Right renal cortex interstitium (tissue), 3 donors: ENCODE measurements at regions not wholly inside any gene's neighbourhood (a gene's known extent, or its start where the extent isn't known, plus 50 kb on each side); places are given as distances from the start of the nearest gene placed in this dataset.

Source experiments
- DNase-seq, 3 donors: peaks; one replicate each; pipeline ENCODE4 v3.0.0-alpha.2; 2013; ENCODE audit warnings: low read depth in 3 of 3, low spot score in 2 of 3

DNA sequence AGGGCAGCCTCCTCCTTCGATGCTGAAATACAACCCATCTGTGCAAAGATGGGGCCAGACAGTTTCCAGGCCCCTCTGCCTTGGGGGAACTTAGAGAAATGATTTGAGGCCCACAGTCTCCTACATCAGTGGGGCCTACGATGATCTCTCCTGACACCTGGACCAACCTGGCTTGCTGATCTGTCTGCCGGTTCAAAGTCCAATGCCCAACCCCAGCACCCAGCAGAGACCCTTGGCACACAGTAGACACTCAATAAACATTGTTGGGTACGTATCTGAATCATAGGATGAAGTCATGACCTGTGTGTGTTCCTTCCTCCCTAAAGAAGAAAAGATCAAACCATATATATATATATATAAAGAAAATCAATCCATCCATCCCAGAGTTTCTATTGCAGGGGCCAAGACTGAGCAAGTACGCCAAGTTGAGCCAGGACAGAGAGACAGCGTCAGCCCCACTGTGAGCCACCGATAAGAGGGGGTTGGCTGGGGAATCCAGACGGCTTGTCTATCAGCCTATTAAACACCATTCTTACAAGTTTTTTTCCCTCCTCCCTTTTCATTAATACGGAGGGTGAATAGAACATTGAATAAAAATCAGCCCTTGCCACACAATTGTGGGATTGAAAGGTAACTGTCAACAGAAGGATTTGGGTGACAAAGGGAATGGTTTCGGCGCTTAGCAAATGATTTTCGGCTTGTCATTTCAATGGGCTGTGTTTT, 244.1 kb downstream of the MN1 start:
- no peak for DNase-seq

DNA sequence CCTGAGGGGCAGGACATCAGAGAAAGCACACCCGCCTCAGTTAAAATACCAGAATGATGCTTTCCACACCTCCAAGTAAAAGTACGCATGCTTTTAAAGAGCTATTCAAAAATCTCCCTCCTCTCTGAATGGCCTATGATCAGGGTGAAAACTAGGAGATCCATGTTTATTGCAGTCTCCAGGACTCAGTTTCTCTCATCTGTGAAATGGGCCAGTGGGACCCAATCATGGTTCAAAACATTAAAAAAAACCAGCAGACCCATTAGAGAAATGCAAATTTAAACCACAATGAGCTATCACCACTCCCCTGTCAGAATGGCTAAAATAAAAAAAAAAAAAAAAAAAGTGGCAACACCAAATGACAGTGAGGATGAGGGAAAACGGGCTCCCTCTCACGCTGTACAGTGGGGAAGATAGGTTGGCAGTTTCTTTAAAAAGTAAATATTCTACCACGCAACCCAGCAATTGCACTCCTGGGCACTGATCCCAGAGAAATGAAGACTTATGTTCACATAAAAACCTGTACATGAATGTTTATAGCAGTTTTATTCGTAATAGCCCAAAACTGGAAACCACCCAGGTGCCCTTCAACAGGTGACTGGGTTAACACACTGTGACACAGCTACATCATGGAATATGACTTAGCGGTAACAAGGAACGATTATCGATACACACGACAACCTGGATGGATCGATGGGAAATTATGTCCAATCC, 242.7 kb downstream of the MN1 start:
- DNase-seq: no peak

DNA sequence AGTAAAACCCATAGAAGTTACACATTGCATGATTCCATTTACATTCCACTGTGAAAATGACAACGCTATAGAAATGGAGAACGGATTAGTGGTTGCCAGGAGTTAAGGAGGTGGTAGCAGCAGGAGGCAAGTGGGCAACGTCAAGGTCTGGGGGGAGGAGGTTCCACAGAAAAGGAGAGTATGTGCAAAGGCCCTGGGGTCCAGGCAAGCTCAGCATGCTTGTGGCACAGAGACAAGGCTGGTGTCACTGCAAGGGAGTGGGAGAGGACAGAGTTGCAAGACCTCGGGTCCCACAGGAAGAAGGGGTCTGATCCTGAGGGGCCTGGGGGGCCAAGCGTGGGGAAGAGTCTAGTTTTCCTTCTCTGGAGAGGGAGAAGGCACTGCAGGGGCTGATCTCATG, 240.8 kb downstream of the MN1 start:
- no peak for DNase-seq

DNA sequence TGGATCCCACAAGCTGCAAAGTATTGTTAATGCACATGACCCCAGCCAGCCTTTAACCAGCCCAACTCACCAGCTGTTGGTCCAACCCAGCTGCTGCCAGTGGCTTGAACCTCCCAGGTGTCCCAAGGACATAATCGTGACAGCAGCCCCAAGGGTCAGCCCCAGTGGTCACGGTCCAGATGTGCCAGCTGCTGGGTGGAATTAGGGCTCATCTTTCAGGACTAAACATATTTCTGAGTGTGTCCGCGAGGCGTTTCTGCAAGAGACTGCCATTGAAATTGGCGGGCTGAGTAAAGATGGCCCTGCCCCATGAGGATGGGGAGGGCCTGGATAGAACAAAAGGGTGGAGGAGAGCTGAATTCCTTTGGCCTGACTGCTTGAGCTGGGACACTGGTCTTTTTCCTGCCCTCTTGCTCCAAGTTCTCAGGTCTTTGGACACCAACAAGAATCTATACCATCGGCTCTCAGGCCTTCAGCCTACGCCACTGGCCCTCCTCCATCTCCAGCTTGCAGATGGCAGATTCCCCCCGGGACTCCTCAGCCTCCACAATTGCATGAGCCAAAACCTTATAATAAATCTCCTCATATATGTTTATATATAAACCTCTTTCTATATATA, 240.2 kb downstream of the MN1 start:
- DNase-seq: no peak

DNA sequence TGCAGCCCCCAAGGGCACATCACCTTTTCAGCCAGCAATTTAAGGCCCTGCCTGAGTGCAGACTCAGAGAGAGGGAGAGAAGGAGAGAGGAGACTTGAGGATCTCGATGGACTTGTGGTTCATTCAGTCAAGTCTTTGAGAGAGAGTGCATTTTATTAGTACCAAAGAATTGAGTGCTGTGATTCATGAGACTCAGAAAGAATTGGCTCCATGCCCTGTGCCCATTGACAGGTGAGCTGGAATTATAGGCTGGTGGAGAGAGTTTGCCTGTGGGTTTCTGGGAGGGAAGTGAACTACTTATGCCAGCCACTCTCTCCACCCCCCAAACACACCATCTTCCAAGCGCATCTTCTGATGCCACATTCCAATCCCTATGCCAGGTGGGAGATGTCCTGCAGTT, 236.8 kb downstream of the MN1 start:
- no peak for DNase-seq

DNA sequence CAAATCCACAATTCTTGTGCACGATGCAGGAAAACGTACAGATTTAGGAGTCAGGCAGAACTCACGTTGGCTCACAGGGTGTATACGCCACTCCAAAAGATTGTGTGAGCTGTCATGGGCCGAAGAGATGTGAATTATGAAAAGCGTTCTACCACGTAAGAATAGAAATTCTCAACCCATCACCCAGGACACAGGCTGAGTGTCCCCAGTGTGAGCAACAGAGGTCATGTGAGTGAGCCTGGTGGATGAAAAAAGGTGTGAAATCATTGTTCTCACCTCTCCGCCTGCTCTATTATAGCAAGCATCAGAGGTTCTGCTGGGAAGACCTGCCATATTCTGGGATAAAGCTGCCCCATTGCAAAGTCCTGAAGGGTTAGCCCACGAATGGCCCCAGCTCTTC, 235.0 kb downstream of the MN1 start:
- DNase-seq: no peak

DNA sequence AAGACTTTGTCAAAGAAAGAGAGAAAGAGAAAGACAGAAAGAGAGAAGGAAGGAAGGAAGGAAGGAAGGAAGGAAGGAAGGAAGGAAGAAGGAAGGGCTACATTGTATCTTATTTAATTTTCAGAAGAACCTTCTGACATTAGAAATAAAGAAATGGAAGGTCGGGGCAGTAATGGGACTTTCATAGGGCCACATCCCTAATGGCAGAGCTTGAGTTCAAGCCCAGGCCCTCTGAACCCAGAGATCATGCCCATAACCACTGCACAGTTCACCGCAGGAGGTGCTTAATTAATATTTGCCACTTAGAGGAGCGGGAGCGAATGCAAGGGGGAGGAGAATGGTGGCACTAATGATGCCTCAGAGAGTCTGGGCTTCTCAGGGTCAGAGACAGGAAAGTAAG, 233.3 kb downstream of the MN1 start:
- no peak for DNase-seq

DNA sequence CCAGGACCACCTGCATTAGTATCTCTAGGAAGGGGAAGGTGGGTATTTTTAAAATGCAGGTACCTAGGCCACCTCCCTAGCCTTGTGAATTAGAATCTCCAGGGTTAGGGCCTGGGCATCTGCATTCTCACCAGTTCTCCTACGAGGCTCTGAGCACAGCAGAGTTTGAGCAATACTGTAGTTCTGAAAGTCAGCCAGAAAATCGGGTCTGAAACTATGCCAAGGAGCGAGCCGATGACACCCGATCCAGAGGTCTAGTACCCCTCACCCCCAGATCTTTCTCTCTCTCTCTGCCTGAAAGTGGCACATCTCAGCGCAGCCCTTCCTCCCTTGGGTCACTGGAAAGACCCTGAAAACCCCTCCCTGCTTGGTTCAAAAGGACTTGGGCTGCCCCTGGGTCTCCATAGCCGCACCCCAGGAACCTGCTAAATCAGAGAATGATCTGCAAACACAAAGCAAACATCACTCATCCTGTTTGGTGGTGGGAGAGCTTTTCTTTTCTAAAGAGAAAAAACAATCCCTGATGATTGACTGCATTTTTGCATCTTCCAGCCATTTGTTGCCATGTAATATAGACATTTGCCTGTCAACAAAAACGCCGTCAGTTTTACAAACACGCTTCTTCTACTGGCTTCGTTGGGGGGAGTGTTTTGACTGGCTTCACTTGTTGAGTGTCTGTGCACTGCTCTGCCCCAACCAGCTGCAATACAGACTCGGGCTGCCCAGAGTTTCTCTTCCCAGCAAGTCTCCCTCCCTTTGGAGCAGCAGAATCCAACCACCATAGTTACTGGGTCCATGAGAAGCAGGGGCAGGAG, 229.9 kb downstream of the MN1 start:
- DNase-seq: no peak

DNA sequence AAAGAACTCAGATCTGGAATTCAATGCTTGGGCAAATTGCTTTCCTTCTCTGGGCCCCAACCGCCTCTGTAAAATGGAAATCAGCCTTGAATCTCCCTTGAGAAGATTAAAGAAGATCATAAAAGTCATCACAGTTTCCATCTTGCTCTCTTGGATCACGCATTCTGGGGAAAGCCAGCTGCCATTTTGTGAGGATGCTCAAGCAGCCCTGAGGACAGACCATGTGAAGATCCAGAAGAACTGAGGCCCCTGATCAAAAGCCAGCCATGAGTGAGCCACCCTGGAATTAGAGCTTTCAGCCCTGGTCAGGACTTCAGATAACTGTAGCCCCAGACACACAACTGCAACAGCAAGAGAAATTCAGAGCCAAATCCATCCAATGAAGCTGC, 229.3 kb downstream of the MN1 start:
- DNase-seq: no peak

DNA sequence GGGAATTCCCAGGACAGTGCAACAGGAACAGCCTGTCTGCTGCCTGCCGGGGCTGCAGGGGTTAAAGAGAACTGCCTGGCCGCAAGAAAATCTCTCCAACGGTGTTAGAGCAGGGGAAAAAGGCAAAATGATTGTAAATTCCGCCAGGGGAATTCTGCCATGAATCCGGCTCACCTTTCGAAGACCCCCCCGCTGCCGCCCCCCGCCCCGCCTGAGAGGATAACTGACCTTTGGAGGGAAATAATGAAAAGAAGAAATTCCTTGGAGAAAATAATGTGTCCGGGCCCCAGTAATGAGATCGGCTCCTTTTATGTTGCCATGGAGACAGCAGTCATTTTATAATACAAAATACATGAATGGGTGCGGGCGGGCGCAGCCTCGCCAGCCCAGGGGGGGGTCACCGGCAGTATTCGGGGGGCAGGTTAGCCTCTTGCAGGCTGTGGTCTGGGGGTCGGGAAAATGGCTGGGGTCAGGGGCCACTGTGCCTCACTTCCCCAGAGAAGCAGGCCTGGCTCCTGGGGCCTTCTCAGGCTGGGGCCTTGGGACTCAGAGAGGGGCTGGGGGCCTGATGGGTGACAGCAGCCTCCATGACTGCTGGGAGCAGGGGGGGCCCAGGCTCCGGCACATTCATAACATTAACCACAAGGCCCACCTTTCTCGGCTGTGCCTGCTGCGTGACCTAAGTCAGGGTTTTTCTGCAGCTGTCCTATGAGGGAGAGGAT, 228.1 kb downstream of the MN1 start:
- DNase-seq: no peak

DNA sequence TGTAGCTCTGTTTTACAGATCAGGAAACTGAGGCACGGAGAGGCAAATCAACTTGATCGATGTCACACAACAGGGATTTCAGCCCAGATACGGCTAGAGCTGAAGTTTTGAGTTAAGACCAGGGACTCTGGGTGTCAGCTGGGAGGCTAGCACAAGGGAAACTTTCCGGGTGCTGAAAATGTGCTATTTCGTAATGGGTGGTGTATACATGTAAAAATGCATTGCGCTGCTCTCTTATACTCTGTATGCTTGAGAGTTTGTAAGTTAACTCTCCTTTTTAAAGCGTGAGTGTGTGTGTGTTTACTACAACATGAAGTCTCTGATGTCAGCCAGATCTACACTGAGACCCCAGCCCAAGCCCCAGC, 227.6 kb downstream of the MN1 start:
- no peak for DNase-seq

DNA sequence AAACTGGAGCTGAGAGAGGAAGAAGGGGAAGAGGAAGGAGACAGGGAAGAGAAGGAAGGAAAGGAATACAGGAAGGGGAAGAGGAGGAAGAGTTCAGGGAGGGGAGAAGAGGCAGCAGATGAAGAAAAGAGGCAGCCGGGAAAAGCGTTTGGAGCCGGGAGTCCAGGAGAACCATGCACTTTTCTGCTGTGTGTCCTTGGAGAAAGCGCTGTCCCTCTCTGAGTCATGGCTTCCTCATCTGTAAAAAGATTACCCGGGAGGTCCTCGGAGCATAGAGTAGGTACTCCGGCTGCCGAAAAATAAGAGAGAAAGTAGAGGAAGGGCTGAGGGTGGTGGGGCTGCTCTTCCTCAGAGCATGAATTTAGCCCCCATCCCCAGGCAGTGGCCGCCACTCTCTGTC, 226.9 kb downstream of the MN1 start:
- no peak for DNase-seq

DNA sequence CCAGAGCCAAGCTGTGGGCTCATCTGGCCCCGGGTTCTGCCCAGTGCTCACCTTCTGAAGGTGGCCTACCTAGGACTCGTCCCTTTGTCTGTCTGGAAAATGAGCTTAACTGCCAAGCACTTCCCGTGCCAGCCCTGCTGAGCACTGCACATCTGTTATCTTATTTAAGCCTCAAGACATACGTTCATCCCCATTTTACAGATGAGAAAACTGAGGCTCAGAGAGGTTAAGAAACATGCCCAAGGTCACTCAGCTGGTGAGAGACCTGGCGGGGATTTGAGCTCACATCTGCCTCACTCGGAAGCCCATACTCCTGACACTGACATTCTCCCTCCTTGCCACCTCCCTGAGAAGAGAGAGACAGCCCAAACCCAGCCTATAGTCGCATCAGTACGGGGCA, 226.2 kb downstream of the MN1 start:
- no peak for DNase-seq

DNA sequence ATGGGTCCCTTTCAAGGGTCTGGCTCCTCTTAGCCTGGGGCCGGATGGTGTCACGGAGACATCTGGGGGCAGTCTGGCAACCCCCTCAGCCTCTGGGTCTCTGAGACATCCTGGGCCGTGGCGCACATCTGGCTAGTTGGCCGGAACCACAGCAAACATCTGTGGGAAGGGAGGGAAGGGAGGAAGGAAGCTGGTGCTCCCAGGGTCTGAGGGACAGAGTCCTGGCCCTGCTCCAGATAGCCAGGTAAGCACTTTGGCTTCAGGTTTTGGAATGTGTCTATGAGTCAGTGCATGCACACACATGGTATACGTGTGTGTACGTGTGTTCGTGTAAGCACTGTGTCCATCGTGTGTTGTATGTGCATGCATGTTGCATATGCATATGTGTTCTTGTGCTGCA, 225.1 kb downstream of the MN1 start:
- no peak for DNase-seq

DNA sequence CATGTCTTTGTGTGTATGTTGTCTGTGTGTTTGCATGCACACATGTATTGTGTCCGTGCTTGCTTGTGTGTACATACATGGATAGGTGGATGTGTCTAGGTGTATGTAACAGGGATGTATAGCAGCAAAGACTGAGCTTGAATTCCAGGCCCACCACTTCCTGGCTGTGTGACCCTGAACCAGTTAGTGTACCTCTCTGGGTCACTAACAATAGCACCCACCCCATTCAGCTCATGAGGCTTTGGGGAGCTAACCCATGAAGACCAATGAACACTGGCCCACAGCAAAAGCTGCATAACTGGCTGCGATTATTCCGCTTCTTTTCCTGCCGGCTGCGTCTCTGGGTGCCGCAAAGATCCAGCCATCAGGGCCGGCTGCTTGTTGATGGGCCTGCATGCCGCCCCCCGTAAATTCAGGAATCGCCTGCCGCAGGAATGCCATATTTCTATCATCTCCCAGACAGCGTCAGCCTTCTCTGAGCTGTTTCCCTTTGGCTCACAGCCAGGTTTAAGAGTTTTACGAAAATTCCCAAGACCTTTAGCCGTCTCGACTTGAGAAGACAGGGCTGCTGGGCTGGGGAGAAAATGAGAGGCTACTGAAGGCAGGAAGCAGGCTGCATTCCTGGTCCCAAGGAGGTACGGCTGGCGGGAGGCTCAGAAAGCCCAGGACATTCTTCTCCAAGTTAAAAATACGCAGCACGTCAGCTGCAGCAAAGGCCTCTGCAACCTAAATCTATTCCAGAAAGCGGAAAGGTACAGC, 224.6 kb downstream of the MN1 start:
- peak in 2 of 3 donors; percentile 67 to 75 for DNase-seq

DNA sequence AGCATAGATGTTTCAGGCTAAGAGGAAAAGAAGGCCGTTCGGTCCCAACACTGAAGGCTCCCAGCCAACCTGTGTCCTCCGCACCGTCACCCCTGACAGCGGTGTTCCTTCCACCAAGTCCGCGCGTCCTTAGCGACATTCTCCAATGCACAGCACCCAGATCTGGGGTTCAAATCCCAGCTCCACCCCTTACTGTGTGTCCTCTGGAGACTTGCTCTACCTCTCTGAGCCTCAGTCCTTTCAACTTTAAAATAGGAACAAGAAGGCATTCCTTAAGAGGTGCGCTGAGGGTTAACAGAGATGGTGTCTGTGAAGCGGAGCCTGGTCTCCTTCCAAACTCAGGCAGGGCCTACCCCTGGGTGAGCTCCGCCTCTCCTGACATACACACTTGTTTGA, 224.0 kb downstream of the MN1 start:
- DNase-seq: no peak

DNA sequence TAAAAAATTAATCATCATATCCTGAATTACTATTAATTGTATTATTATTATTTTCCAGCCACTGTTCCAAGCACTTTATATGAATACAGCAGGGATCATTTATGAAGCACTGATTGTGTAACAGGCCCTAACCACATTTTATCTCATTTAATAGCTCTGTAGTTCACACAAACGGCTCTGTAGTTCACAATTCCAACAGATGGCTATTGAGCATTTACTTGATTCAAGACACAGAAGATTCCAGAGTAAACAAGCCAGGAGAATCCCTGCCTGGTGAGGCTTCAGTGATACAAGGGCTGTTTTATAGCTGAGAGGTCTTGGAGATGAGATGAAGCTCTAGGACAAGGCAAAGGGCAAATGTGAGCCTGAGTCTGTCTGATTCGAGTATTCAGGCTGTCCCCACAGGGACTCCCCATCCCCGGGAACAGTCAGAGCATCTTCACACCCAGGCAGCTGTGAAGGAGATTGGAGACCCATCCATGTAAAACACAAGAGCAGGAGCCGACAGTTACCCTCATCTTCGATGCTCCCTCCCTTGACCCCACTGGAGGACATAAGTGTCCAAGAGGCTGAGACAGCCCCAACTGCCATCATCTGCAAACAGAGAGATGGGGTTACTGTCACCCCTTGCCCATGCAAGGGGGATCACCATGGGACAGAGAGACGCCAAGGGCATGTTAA, 222.5 kb downstream of the MN1 start:
- DNase-seq: no peak

DNA sequence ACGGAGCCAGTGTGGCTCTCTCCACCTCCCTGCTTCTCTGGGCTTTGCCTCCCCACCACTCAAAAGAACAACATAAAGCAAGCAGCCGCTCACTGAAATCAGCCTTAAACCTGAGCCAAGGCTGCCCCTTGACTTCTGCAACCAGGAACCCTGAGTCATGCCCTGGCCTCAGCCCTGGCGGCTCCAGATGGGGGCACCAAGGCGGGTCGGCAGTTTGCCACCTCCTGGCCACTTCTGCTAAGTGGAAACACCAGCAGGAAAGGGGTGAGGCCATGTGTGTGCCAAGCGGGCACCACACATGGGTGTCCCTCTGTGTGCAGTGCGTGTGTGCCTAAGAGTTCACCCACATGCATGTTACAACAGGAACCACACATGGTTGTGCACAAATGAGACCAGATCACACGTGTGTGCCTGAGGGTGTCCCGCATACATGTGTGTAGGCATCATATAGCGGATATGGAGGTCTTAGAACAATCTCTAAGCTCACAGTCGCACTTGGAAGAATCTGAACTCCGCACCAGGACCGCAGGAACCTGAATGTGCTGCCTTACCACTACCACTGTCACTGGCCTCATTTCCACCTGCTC, 221.2 kb downstream of the MN1 start:
- no peak for DNase-seq

DNA sequence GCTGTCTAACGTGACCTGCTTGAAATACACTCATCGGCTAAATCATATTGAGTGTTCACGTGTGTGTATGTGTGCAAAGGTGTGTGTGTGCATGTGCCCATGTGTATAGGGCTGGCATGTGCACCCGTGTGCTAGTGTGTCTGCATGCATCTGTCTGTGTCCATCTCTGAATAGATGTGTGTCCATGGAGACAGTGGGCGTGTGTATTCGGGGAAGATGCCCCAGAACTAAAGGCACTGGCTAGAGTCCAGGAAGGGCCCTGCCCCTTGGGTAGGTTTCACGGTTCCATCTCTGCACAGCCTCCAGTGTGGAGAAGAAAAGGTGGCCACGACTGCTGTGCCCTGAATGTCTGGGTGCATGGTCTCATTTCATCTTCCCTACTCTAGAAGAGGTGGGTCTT, 220.3 kb downstream of the MN1 start:
- DNase-seq: no peak
